ENCODE measurements at regions not wholly inside any gene's neighbourhood (a gene's known extent, or its start where the extent isn't known, plus 50 kb on each side); places are given as distances from the start of the nearest gene placed in this dataset.

DNA sequence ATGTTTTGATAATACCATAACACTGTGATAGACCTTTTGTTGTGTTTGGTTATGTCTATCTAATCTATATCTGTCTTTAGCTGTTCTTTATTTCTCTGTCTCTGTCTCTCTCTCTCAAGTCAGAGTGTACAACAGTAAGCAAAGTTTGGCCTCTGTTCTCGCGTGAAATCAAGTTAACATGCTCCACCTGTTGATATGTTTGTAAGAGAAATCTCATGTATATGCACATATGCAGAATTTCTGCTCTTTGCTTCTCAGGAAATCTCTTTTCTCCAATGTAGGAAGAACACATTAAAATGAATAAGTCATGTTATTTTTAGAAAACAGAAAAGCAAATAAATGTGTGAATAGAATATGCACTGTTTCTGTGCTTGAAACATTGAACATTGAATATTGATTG is 425.5 kb upstream of the SEMA6D start:
- TF ChIP-seq, protein P1, sequence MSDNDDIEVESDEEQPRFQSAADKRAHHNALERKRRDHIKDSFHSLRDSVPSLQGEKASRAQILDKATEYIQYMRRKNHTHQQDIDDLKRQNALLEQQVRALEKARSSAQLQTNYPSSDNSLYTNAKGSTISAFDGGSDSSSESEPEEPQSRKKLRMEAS (IDR thresholded peaks at IDR 0.05), result no peak
- TF ChIP-seq FOXM1 (IDR thresholded peaks at IDR 0.05; ENCODE audit: borderline replicate concordance, low read depth) (no peak), YY1 (IDR thresholded peaks at IDR 0.05; ENCODE audit: low read depth) (no peak), CEBPB (IDR thresholded peaks at IDR 0.05) (no peak), TEAD4 (IDR thresholded peaks at IDR 0.05) (no peak), NFIC (IDR thresholded peaks at IDR 0.05) (no peak), TAF1 (IDR thresholded peaks at IDR 0.05; ENCODE audit: low read depth) (no peak), EGR1 (IDR thresholded peaks at IDR 0.05) (no peak), RAD21 (IDR thresholded peaks at IDR 0.05; ENCODE audit: low read depth) (no peak), TCF12 (IDR thresholded peaks at IDR 0.05; ENCODE audit: low read depth) (no peak), ZBTB7A (IDR thresholded peaks at IDR 0.05; ENCODE audit: low read depth) (no peak)
- TF ChIP-seq, protein P2, sequence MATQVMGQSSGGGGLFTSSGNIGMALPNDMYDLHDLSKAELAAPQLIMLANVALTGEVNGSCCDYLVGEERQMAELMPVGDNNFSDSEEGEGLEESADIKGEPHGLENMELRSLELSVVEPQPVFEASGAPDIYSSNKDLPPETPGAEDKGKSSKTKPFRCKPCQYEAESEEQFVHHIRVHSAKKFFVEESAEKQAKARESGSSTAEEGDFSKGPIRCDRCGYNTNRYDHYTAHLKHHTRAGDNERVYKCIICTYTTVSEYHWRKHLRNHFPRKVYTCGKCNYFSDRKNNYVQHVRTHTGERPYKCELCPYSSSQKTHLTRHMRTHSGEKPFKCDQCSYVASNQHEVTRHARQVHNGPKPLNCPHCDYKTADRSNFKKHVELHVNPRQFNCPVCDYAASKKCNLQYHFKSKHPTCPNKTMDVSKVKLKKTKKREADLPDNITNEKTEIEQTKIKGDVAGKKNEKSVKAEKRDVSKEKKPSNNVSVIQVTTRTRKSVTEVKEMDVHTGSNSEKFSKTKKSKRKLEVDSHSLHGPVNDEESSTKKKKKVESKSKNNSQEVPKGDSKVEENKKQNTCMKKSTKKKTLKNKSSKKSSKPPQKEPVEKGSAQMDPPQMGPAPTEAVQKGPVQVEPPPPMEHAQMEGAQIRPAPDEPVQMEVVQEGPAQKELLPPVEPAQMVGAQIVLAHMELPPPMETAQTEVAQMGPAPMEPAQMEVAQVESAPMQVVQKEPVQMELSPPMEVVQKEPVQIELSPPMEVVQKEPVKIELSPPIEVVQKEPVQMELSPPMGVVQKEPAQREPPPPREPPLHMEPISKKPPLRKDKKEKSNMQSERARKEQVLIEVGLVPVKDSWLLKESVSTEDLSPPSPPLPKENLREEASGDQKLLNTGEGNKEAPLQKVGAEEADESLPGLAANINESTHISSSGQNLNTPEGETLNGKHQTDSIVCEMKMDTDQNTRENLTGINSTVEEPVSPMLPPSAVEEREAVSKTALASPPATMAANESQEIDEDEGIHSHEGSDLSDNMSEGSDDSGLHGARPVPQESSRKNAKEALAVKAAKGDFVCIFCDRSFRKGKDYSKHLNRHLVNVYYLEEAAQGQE (IDR thresholded peaks at IDR 0.05; ENCODE audit: low read depth), result no peak
- TF ChIP-seq, protein P3, sequence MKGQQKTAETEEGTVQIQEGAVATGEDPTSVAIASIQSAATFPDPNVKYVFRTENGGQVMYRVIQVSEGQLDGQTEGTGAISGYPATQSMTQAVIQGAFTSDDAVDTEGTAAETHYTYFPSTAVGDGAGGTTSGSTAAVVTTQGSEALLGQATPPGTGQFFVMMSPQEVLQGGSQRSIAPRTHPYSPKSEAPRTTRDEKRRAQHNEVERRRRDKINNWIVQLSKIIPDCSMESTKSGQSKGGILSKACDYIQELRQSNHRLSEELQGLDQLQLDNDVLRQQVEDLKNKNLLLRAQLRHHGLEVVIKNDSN (IDR thresholded peaks at IDR 0.05), result no peak

DNA sequence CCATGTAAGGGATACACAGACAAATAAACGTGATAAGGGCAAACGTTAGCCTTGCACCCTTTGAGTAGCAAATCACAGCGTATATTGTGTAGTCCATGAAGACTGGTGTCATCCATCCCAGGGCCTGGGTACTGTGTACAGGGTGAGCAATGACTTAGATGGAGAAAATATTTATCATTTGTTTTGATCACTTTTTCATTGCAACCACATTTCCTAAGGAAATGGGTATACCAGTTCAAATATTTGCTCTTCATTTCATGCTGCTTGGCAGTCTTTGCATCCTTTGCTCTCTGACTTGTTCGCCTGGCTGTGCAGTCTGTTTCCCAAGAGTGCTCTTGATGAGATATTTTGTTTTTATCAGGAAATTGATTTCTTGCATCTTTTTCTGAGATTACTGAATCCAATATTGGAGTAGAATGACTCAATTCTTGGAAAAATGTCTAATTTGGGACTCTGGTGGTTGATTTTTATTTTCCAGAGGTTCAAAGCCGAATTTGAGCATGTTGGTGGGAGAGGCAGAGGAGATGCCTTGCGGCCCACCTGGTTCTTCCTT is 424.6 kb upstream of the SEMA6D start:
- no peak for TF ChIP-seq RAD21 (IDR thresholded peaks at IDR 0.05; ENCODE audit: low read depth)
- TF ChIP-seq, protein P1 (IDR thresholded peaks at IDR 0.05), result no peak
- TF ChIP-seq ZBTB7A (IDR thresholded peaks at IDR 0.05; ENCODE audit: low read depth), result no peak
- no peak for TF ChIP-seq EP300 (IDR thresholded peaks at IDR 0.05; ENCODE audit: borderline replicate concordance)
- no peak for TF ChIP-seq CREB1 (IDR thresholded peaks at IDR 0.05; ENCODE audit: low read depth)
- no peak for TF ChIP-seq YY1 (IDR thresholded peaks at IDR 0.05; ENCODE audit: low read depth)
- no peak for TF ChIP-seq EGR1 (IDR thresholded peaks at IDR 0.05)
- TF ChIP-seq TAF1 (IDR thresholded peaks at IDR 0.05; ENCODE audit: low read depth), result no peak
- TF ChIP-seq TCF12 (IDR thresholded peaks at IDR 0.05; ENCODE audit: low read depth), result no peak
- no peak for TF ChIP-seq FOXM1 (IDR thresholded peaks at IDR 0.05; ENCODE audit: borderline replicate concordance, low read depth)
- TF ChIP-seq, protein P3 (IDR thresholded peaks at IDR 0.05), result no peak
- TF ChIP-seq TEAD4 (IDR thresholded peaks at IDR 0.05), result no peak
- TF ChIP-seq, protein P2 (IDR thresholded peaks at IDR 0.05; ENCODE audit: low read depth), result no peak
- TF ChIP-seq NFIC (IDR thresholded peaks at IDR 0.05), result no peak

DNA sequence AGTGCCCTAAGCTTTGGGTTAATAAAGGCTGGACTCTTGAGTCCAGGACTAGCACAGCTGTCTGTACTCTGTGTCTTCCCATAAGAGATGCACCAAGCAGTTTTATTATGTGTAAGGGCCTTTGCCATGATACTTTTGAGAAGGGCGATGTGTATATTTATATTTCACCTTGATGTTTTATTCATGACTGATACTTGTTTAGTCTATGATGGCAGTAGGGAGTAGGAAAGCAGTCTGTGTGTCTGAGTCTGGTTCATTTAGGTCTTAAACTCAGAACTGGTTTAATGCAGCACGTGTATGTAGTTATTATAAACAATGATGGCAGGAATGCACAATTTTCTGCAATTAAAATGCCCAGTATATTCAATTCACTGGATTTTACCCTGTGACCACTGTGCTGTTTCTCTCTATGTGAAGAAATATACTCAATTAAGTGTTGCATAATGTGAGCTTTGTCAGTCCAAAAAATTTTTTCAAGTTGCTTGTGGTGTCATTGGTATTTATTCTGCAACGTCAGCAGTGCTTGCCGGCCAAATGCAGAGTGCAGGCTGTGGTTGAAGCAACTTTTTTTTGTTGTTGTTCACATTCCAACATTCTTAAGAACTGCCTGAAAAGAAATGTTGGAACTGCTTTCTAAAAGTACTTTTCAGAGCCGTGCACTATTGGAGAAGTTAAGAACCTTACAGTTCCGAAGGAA is 423.7 kb upstream of the SEMA6D start:
- TF ChIP-seq YY1 (IDR thresholded peaks at IDR 0.05; ENCODE audit: low read depth) (no peak), EGR1 (IDR thresholded peaks at IDR 0.05) (no peak), RAD21 (IDR thresholded peaks at IDR 0.05; ENCODE audit: low read depth) (no peak), TAF1 (IDR thresholded peaks at IDR 0.05; ENCODE audit: low read depth) (no peak)

DNA sequence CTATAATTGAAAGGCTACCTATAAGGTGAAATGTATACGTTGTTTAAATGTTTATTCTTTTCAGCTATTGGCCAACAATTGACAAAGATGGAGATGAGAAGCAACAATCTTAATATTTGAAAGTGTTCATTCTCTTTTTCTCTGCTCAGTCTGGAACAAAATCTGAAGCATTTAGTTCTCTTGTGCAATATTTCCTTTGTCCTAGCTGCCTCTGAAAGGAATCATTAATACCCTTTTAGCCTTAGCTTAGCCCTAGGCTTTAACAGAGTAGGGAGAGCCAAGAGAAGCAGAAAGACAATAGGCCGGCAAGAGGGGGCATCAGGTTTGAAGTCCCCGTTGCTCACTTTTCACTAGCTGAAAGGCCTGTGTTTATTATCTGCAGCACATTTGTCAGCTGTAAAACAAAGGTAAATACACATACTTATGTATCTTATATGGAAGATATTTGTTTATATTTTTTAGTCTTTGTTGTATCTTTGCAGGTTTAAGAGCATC is 422.5 kb upstream of the SEMA6D start:
- TF ChIP-seq EGR1 (IDR thresholded peaks at IDR 0.05) (no peak), TCF12 (IDR thresholded peaks at IDR 0.05; ENCODE audit: low read depth) (no peak), TEAD4 (IDR thresholded peaks at IDR 0.05) (no peak), CEBPB (IDR thresholded peaks at IDR 0.05) (no peak), NFIC (IDR thresholded peaks at IDR 0.05) (no peak), TAF1 (IDR thresholded peaks at IDR 0.05; ENCODE audit: low read depth) (no peak), FOXM1 (IDR thresholded peaks at IDR 0.05; ENCODE audit: borderline replicate concordance, low read depth) (no peak), EP300 (IDR thresholded peaks at IDR 0.05; ENCODE audit: borderline replicate concordance) (no peak), YY1 (IDR thresholded peaks at IDR 0.05; ENCODE audit: low read depth) (no peak), ZBTB7A (IDR thresholded peaks at IDR 0.05; ENCODE audit: low read depth) (no peak), CREB1 (IDR thresholded peaks at IDR 0.05; ENCODE audit: low read depth) (no peak), RAD21 (IDR thresholded peaks at IDR 0.05; ENCODE audit: low read depth) (no peak)
- TF ChIP-seq, protein P1 (IDR thresholded peaks at IDR 0.05), result no peak
- TF ChIP-seq, protein P3 (IDR thresholded peaks at IDR 0.05), result no peak
- TF ChIP-seq, protein P2 (IDR thresholded peaks at IDR 0.05; ENCODE audit: low read depth), result no peak
